Natural killer cell (primary cell): ENCODE measurements at regions not wholly inside any gene's neighbourhood (a gene's known extent, or its start where the extent isn't known, plus 50 kb on each side); places are given as distances from the start of the nearest gene placed in this dataset.

Experiments
- ATAC-seq, 3 donors: fragments of 150-1000 bp in 2 of 3; fragments of 200-7000 bp in 1 of 3; cut with Tn5 transposase; 1 replicate in 1 of 3; 2 replicates in 2 of 3; pipeline ENCODE4 v1.10.0; 2021; ENCODE audit warnings: mild to moderate bottlenecking in 2 of 3, moderate library complexity in 2 of 3
- DNase-seq, 2 donors: peaks; one replicate each; pipeline versions ENCODE4 v3.0.0 to v3.0.0-alpha.2; 2013 to 2021; ENCODE audit warnings: mixed read lengths in 1 of 2
- H3K27ac ChIP-seq: one replicate; pipeline ENCODE4 v1.5.1; 2013; ENCODE audit warnings: mild to moderate bottlenecking, low read length
- H3K27me3 ChIP-seq: one replicate; pipeline ENCODE4 v1.6.1; 2013; ENCODE audit warnings: low read length; ENCODE audit not compliant: control insufficient read depth, insufficient read depth
- H3K36me3 ChIP-seq: one replicate; pipeline ENCODE4 v1.6.1; 2013; ENCODE audit warnings: low read length; ENCODE audit not compliant: control insufficient read depth, insufficient read depth
- H3K4me1 ChIP-seq: one replicate; pipeline ENCODE4 v1.6.1; 2013; ENCODE audit warnings: low read length; ENCODE audit not compliant: control insufficient read depth, insufficient read depth
- H3K4me3 ChIP-seq: one replicate; pipeline ENCODE4 v1.5.1; 2013; ENCODE audit warnings: low read length
- H3K9me3 ChIP-seq: one replicate; pipeline ENCODE4 v1.6.1; 2013; ENCODE audit warnings: low read length; ENCODE audit not compliant: control insufficient read depth, insufficient read depth
- H3K27ac Mint-ChIP-seq, 2 donors: one replicate each; pipeline ENCODE4 v1.8.0; 2022; ENCODE audit warnings: mild to moderate bottlenecking in 2 of 2, mixed read lengths in 2 of 2, moderate library complexity in 1 of 2
- H3K27me3 Mint-ChIP-seq, 2 donors: one replicate each; pipeline ENCODE4 v1.8.0; 2022; ENCODE audit warnings: low read depth in 2 of 2, mixed read lengths in 2 of 2
- H3K36me3 Mint-ChIP-seq: one replicate; pipeline ENCODE4 v1.8.0; 2022; ENCODE audit warnings: mixed read lengths
- H3K4me1 Mint-ChIP-seq, 2 donors: one replicate each; pipeline ENCODE4 v1.8.0; 2022; ENCODE audit warnings: mixed read lengths in 2 of 2
- H3K4me3 Mint-ChIP-seq: one replicate; pipeline ENCODE4 v1.8.0; 2022; ENCODE audit warnings: mild to moderate bottlenecking, moderate library complexity, mixed read lengths
- H3K9me3 Mint-ChIP-seq, 2 donors: one replicate each; pipeline ENCODE4 v1.8.0; 2022; ENCODE audit warnings: mixed read lengths in 2 of 2
- CTCF ChIP-seq: fragments of 200-600 bp; IDR thresholded peaks from one replicate; pipeline ENCODE4 v1.8.0; 2022; ENCODE audit warnings: antibody characterized with exemption
- WGBS: methylation state at CpG from one replicate; pipeline ENCODE4 v1.1.7; 2013; ENCODE audit warnings: missing lambda C conversion rate; ENCODE audit not compliant: insufficient coverage; 5-methylcytosine and 5-hydroxymethylcytosine counted together
- intact Hi-C: fragments of 100-400 bp; cut with micrococcal nuclease; formaldehyde crosslinking; loops from one replicate; pipeline ENCODE4 v1.14.2; 2022

- Histone ChIP-seq H3K4me1 (no peaks in the 10 kb centered on the region), H3K27me3 (no peaks in the 10 kb centered on the region), H3K4me3 (no peak overlapping the region), H3K9me3 (no peaks in the 10 kb centered on the region), H3K36me3 (no peaks in the 10 kb centered on the region), H3K27ac (no peak overlapping the region)
- no peaks in the 10 kb centered on the region for H3K36me3 Mint-ChIP-seq
- no peak for TF ChIP-seq CTCF
- intact Hi-C loops: no loop called here
- no peaks in the 10 kb centered on the region for H3K4me1 Mint-ChIP-seq
- ATAC-seq (no peak), DNase-seq (no peak)
- WGBS: 19% methylated on average over 2 of the region's 2 CpGs
- no peak overlapping the region for H3K27ac Mint-ChIP-seq
- no peaks in the 10 kb centered on the region for H3K9me3 Mint-ChIP-seq
- H3K4me3 Mint-ChIP-seq: no peak overlapping the region
- H3K27me3 Mint-ChIP-seq: peaks cover 16 to 28% of the 10 kb centered on the region in 2 donors
Measured at GRCh38 chr1:115194506-115194905, 105.2 kb upstream of the TSPAN2 start.

GRCh38 chr1:115193046-115193828, 103.9 kb upstream of the TSPAN2 start:
- no peak overlapping the region for H3K27ac Mint-ChIP-seq
- peaks cover 12 to 22% of the 10 kb centered on the region in 2 donors for H3K27me3 Mint-ChIP-seq
- no peaks in the 10 kb centered on the region for H3K36me3 ChIP-seq
- no peaks in the 10 kb centered on the region for H3K9me3 ChIP-seq
- H3K4me1 Mint-ChIP-seq: no peaks in the 10 kb centered on the region
- no peak overlapping the region for H3K4me3 ChIP-seq
- TF ChIP-seq CTCF: no peak
- no peak for DNase-seq
- 67% methylated on average over 3 of the region's 3 CpGs for WGBS
- no peak overlapping the region for H3K4me3 Mint-ChIP-seq
- ATAC-seq: no peak
- no peaks in the 10 kb centered on the region for H3K4me1 ChIP-seq
- H3K9me3 Mint-ChIP-seq: no peaks in the 10 kb centered on the region
- H3K27me3 ChIP-seq: no peaks in the 10 kb centered on the region
- intact Hi-C loops: no loop called here
- no peak overlapping the region for H3K27ac ChIP-seq
- no peaks in the 10 kb centered on the region for H3K36me3 Mint-ChIP-seq

- no peak overlapping the region for H3K4me3 ChIP-seq
- DNase-seq: no peak
- H3K4me3 Mint-ChIP-seq: no peak overlapping the region
- no peak for TF ChIP-seq CTCF
- WGBS: 78% methylated on average over 7 of the region's 7 CpGs
- H3K36me3 ChIP-seq: no peaks in the 10 kb centered on the region
- ATAC-seq: no peak
- no peaks in the 10 kb centered on the region for H3K36me3 Mint-ChIP-seq
- H3K27ac ChIP-seq: no peak overlapping the region
- no peaks in the 10 kb centered on the region for H3K9me3 Mint-ChIP-seq
- H3K27me3 ChIP-seq: no peaks in the 10 kb centered on the region
- intact Hi-C loops: no loop called here
- H3K27ac Mint-ChIP-seq: no peak overlapping the region
- peaks cover 16 to 22% of the 10 kb centered on the region in 2 donors for H3K27me3 Mint-ChIP-seq
- no peaks in the 10 kb centered on the region for H3K9me3 ChIP-seq
- H3K4me1 ChIP-seq: no peaks in the 10 kb centered on the region
- H3K4me1 Mint-ChIP-seq: no peaks in the 10 kb centered on the region
Measured at GRCh38 chr1:115192200-115192767, 103.0 kb upstream of the TSPAN2 start.
